GM12873 (cell line): ENCODE measurements at regions not wholly inside any gene's neighbourhood (a gene's known extent, or its start where the extent isn't known, plus 50 kb on each side); places are given as distances from the start of the nearest gene placed in this dataset.

Source experiments
- TF ChIP-seq, protein P1 (sequence below): IDR thresholded peaks from 2 replicates; pipeline ENCODE4 v1.5.1; 2012; ENCODE audit warnings: low read depth, mild to moderate bottlenecking, moderate library complexity, low read length, control low read depth; ENCODE audit not compliant: insufficient read depth; ENCODE audit errors: missing control alignments

DNA sequence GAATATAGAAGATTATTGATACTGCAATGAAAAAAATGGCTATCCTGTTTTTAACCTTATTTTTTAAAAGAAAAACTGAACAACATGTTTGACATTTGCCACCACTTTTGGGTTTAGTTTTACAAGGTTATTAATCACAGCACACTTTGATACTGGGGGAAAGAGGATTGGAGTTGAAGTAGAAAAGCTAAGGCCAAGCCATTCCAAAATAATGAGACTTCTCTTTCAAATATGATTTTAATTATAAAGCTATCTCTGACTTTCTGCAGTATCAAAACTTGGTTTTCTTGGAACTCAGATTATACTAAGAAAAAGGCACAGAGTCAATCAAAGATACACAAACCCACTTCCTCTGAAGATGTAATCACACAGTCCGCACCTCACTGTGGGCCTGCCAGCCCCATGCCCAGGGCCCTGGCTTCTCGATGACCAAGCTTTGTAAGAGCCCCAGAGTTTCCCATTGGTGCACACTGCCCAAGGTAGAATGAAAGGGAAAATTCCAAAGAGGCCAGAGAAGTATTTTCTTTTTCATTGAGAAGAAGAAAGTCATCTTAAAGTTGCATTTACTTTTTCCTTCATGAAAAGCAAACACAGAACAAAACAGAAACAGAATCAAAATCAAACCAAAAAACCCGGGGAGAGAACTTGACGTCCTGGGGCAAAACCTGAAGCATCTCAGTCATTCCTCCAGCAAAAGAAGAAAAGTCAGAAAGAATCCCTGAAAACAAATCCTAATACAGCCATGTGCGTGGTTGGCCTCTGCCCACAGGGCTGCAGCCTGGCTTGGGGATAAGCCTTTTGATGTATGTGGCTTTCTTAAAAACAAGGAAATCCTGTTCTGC lies 187.7 kb upstream of the KLF6 start:
- TF ChIP-seq, protein P1, sequence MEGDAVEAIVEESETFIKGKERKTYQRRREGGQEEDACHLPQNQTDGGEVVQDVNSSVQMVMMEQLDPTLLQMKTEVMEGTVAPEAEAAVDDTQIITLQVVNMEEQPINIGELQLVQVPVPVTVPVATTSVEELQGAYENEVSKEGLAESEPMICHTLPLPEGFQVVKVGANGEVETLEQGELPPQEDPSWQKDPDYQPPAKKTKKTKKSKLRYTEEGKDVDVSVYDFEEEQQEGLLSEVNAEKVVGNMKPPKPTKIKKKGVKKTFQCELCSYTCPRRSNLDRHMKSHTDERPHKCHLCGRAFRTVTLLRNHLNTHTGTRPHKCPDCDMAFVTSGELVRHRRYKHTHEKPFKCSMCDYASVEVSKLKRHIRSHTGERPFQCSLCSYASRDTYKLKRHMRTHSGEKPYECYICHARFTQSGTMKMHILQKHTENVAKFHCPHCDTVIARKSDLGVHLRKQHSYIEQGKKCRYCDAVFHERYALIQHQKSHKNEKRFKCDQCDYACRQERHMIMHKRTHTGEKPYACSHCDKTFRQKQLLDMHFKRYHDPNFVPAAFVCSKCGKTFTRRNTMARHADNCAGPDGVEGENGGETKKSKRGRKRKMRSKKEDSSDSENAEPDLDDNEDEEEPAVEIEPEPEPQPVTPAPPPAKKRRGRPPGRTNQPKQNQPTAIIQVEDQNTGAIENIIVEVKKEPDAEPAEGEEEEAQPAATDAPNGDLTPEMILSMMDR: no peak

DNA sequence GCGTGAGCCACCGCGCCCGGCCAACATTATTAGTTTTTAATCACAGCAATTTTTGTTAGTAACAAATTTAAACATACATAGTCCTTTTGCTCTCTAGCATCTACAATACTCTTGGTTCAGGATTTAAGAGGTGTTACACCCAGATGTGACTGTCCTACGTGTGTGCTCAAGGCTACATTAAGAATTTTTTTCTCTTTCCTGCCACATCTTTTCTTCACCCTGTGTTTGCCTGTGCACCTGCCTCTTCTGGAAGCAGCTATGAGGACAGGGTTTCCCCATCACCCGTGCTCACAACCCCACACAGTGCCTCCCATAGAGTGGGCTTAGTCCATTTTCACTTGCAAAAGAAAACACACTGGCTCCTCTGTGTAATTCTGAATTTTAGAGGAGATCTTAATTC lies 186.7 kb upstream of the KLF6 start:
- TF ChIP-seq, protein P1: no peak

DNA sequence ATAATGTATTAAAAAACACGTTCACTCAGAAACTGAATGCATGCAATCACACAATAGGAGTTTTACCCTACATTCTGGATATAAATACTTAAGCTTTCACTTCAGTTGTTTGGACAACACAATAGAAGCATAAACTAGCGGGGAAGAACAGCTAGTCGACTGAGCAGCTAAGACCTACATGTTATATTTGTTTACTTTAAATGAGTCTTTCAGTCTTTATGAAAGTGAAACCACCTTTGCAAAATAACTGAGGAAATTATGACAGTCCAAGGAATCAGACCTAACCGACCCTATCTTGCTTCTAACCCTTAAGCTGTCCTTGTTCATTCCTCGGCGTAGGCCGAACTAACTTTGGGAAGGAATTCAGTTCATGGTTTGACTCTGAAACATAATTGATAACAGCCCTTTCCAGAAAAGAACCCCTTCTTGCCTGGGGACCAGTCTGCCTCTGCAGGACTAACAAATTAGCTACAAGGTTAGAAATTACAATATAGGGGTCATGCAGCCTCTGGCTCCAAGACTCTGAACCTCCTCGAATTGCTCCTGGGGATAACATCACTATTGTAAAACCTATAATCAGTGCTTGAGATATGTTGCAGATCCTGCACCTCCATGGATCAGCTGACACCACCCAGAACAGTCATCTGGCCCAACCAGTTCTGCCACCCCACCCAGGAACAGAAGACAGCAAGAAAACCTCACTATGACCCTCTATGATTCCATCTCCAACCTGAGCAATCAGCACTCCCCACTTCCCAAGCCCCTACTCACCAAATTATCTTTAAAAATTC lies 185.1 kb upstream of the KLF6 start:
- TF ChIP-seq, protein P1: no peak

DNA sequence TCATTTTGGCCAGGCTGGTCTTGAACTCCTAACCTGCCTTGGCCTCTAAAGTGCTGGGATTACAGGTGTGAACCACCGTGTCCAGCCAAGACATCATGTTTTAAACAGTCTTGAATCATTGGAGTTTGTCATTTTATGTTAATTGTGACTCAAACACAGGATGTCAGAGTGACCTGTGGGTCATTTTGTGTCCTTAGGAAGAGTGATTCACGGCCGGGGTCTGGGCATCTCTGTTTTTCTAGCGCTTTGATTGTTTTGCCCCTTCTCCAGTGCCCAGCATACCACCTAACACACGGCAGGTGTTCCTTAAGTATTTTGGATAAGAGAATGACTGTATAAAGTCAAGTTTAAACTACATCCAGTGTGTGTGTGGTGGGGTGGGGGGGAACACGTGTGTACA lies 183.7 kb upstream of the KLF6 start:
- TF ChIP-seq, protein P1: no peak

DNA sequence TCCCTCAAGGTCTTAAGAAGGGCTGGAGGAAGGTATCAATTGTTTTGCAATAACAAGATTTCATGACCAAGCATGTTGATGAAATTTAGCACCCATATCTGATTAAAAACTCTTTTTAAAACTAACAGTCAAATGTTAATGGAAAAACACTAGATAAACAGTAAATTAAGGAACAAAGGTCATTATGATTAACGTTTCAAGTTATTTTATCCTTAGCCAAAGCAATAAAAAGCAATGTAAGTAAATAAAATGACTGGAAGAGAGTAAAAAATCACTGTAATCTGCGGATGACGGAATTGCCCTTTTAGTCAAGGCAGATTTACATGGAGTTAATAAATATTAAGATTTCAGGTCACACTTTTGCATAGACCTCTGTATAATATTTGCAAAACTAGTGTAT lies 179.5 kb upstream of the KLF6 start:
- TF ChIP-seq, protein P1: no peak

DNA sequence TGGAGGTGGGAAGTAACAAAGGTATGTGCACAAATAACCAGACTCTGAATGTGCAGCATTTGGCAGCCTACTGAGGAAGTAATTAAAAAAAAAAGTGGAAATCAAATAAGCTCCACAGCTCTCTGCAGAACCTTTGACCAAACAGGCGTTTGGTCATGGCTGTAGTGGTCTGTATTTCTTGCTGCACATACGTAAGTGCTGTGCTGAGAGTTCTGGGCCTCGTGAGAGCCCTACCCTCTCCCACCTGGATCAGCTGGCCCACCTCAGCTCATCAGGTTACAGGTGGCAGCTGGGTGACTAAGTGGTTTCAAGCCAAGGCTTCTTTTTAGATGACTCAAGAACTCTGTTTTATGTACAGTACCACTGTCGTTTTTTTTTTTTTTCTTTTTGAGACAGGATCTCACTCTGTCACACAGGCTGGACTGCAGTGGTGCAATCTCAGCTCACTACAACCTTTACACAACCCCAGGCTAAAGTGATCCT lies 178.2 kb upstream of the KLF6 start:
- TF ChIP-seq, protein P1: no peak

DNA sequence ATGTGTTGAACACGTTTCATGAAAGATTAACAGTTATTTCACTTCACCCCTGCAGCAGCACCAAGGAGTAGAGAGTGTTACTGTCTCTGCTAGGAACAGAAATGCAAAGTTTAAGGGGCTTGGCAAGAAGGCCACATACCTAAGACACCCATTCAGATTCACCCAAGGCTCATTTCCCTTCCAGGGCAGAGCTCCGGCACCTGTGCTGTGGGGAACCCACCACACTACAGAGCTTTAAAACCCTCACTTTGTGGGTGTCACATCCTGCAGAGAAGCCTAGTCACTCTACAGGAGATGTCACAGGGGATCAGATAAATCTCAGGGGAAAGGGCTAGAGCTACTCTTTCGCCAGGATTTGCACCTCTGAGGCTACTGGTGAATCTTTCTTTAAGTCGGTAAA lies 176.1 kb upstream of the KLF6 start:
- TF ChIP-seq, protein P1: no peak
